GM03348 (cell line): ENCODE measurements at regions not wholly inside any gene's neighbourhood (a gene's known extent, or its start where the extent isn't known, plus 50 kb on each side); places are given as distances from the start of the nearest gene placed in this dataset.

ENCODE experiments used
- DNase-seq: peaks from one replicate; pipeline ENCODE4 v3.0.0; 2012; ENCODE audit warnings: low spot score

DNA sequence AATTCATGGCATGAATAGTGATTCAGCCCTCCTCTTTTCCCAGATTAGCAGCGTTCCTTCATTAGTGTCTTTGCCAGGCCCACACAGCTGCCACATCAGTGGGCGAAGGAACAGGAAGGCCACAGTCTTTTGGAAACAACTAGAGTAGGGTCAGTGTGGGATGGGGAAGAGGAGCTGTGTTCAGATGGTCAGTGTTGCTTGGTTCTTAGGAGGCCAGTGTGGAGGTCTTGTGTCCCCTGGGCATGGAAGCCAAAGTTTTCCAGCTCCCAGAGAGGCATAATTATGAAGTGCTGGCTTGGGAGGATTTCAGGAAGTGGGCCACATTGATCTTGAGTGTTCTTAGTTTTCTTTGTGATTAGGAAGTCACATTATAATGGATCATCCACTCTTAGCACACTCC lies 269.6 kb downstream of the PSAT1 start:
- no peak for DNase-seq

DNA sequence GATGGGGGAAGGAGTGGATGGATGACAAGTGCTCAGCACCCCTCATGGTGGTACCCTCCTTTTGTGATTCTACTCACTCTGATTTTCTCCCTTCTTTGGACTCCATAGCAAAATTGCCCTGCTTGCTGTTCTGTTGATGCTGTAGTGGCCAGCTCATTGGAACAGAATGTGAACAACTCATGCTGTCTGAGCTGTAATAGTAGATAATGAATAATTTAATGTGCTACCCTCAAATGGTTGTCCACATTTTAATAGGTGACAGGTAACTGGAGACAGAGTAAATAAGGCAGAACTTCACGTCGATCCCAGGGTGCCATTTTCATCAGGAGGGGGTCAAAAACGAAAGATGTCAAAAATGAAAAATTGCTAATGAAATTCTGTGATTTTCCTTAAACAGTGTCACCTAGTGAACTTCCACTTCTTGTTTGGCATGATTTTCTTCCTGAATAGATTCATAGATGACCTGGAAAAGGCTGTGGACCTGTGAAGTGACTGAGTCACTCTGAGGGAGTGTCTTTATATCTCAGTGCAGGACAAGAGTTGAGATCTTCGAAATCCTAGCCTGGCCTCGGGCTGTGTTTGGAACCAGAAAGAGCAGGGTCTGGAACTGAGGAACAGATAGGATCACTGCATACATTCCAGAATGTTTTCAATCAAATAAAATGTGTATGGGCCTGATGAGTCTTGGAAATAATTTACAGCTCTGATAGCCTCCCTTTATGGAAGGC lies 270.2 kb downstream of the PSAT1 start:
- peak; percentile 44 for DNase-seq

DNA sequence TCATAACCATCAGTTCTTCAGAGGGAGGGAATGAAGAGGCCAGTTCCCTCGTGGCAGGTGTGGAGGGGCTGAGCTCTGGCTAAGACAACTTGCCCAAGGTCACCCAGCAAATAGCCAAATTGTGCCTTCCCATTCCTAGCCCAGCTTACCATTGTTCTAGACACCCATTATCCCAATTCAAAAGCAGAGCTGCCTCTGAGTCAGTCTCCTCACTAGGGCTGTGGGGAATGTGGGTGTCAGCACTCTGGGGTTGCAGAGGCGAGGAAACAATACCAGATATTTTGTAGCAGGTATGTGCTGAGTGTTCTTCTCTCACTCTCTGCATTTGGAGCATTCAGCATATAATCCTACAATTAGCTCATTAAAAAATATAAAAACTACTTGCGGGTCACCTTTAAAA lies 270.8 kb downstream of the PSAT1 start:
- no peak for DNase-seq

DNA sequence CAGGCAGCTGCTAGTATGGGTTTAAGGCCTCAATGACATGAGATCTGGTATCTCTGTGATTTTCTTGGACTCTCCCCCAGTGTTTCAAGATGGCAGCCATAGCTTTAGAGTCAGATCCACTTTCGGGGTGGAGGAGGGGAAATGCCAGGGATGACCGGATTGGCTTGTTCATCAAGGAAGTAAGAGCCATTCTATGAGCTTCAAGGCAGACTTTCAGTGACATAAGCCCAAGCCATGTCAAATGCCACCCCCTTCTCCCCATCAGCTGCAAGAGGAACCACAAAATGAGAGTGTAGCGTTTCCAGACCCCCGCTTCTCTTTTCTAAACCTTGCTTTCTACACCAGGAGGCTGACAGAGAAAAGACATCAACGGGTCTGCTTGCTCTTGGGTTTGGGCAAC lies 271.8 kb downstream of the PSAT1 start:
- DNase-seq, result no peak

DNA sequence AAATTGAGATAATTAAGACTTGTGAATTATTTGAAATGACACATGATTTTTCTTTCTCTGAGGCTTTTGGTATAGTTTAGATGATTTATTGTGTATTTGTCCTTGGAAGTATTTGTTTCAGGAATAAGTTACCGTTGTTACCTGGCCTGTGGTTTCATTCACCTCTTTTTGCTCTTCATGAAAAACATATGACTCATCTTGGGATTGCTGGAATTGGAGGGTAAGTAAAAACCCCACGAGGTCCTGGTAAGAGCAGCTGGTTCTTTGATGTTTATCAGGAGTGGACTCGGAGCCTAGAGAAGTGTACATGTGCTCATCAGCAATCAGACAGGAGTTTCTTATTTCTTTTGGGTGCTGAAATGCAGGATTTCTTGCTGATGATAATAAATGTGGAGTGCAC lies 275.3 kb downstream of the PSAT1 start:
- no peak for DNase-seq

DNA sequence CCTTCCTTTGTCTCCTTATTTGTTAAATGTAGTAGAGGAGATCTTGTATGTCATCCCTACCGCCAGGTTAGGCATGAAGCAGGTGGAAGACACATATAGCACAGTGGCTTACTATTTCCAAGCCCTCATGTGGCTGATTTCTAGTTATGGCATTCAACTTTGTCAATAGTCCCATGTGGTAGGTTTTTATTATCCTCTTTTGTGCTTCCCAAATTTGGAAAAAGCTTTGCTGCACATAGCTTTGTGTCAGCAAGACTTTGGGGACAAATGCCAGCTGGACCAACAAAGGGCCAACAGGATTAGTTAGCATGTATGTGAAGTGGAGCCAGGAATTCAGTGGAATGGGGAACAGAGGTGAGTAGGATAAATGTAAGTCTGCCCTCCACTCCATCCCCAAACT lies 276.3 kb downstream of the PSAT1 start:
- no peak for DNase-seq

DNA sequence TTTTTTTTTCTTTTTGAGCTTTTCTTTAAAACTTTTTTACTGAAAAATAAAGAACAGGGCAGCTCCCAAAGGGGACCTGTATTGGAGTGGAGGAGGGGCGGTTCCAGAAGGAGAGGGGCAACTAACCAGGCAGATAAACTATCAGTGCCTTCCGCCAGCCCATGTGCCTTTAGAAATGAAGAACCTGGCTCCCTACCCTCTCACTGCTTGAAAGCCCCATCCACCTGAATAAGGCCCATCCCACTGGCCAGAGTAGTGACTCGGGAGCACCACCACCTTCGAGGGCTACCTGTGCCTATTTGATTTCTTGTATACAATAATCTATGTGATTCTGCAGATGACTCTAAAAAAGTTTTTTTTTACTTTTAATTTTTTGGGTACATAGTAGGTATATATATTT lies 276.7 kb downstream of the PSAT1 start:
- no peak for DNase-seq

DNA sequence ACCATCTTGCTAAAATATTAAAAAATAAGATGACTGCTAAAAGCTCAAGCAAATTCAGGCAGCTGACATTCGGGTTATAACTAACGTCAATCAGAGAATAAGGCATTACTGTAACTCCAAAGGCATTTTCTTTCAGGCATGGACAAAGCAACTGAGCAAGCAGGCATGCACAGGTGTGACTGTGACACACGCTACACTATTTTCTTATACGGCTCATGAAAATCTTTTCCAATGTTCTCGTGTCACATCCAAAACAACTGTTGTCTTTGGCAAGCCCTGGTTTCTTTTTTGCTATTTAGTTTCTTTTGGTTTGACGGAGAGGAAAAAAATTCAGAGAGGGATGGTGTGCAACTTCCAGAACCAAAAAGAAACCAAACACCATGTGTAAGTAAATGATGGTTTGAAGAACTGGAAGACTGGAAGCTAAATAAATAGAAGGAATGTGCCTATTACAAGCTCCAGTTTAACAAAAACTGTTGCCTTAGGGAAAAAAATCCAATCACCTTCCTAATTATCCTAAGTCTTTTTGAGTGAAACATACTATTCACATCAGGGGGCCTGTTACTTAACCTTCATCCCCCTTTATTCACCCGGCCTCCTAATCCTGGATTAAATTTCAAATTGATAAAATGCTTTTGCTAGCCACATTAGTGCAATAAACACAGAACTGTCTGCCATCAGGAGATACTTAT lies 277.6 kb downstream of the PSAT1 start:
- DNase-seq, result no peak

DNA sequence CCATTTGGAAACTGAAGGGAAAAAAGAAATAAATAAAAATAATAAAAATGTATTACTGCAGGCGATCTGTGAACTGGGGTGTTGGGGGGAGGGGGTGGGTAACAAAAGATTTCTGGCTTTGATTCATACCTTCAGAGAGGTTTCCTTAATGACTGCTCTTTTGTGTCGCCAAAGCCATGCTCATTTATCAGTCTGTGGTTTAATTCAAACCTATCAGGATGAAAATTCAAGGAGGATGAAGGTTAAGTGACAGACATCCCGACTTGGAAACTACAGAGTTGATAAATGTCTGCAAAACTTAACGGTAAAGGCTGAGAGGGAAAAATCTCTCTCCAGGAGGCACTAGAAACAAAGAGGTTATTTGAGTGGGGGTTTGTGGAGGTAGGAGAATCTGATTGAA lies 278.2 kb downstream of the PSAT1 start:
- no peak for DNase-seq

DNA sequence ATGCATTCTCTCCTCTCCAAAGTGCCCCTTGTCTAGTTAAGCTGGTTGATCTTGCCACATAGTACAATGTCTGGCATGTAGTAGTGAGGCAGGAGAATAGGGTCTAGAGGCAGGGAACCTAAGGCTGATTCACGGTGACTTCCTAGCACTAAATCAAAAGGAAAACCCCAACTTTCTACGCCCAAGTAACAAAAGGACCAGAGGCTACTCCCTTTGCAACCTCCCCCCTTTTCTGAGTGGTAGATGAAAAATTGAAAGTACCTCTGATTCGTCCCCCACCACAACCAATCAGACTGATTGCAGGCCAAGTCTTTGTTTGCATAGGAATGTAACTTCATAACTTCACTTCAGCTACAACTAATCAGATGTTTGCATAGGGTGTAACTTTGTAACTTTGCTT lies 278.8 kb downstream of the PSAT1 start:
- DNase-seq, result no peak

DNA sequence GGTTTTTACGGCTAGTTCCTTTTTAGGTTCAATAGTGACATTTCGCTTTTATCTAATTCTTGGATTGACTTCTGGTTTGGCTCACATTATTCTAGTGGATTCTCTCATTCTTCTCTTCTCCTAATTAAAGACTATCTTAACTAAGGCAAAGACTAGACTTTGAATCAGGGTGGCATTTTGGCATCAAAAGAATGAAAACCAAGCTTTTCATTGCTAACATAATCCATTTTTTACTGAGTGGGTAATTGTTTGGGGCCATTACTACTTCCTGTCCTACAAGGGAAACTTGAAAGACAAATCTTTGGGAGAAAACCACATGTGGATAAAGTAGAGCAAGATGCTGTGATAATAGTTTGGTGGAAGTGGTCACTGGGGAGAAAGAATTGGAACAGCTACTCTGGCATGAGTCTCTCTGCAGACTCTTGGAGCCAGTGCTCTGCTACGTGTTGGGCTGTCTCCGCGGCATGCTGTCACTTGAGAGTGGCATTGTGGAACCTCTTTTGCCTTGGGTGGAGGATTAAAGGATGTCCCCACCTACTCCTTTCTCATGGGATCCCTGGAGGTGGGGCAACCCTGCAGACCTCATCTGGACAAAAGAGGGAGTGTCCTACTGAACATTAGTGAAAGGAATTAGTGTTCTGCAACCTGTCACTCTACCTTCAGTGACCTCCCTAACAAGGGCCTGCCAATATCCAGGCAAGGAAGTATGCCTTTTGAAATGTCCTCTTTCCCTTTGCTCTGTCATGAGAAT lies 280.4 kb downstream of the PSAT1 start:
- DNase-seq, result no peak

DNA sequence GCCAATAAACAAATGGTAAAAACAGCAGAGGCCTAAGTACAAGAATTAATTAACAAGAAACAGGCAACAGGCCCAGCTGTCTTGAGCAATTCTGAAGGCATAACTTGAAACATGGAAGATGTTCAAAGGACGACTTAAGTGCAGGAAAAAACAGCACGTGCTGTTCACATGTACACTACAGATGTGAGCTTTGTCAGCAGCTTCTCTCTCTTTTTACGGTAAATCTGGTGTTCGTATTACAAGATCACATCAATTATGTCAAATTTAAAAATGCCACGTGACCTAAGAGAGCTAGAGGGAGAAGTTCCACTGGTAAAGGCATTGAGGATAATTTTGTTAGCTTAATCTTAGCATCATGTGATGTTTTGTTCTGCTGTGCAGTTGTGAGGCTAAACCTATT lies 281.1 kb downstream of the PSAT1 start:
- no peak for DNase-seq

DNA sequence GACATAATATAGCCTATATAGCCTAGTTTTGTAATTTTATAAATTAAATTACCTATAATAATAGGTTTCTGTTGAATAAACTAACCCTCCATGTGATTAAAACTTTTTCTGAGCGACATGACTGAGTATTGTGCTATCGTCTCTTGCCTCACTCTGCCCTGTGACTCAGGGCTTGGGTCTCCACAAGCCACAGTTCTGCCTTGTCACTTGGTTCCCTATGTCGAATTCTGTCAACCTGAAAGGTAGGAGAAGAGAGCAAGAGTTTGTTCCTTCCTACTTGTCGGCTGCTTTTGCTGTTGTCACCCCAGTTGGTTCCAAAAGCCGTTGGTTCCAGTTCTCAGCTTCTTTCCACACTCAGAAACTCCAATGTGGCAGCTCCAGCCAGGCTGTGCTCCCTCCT lies 285.9 kb downstream of the PSAT1 start:
- DNase-seq, result no peak

DNA sequence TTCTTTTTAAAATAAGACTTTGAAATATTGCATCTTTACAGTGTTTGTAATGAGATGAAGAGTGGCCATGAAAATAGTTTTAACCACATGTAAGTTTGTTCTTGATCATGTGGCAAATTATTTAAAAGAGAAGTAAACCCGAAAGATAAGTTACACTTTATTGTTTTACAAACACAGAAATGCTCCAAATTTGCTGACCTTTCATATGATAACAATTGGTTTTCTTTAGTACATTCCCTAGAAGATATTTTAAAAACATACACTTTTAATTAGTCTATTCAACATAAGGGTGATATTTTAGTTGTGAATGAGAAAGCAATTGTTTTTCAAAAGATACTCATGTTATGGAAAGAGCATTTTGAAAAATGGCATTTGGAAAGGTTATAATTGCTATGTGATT lies 287.7 kb downstream of the PSAT1 start:
- no peak for DNase-seq

DNA sequence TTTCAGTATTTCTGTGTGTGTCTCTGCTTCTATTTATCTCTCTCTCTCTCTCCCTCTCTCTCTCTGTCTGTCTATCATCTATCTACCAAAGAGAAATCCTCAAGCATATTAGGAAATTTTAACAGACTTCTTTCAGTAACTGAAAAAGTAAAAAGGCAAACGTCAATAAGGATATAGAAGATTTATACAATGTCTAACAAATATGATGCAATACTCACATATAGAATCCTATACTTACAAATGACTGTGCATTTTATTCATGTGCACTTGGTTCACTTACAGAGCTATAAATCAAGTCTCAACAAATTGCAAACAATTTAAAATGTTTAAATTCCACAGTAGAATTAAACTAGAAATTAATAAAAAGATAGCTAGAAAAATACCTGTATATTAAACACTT lies 289.0 kb downstream of the PSAT1 start:
- no peak for DNase-seq

DNA sequence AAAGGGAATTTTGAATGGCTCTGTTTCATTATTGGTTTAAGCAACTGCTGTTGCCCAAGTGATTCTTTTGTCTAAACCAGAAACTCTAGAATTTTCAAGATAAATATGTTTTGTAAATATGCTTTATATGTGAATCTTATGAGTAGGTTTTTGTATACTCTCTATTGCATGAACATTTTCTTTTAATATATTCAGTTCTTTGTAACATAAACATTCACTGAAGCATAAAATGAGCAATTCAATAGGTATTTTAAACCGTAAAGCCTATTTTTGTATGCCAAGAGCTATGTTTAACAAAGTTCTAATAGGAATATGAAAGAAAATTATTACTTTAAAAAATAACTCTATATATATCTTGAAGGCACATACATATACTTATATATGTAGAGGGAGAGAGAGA lies 293.1 kb downstream of the PSAT1 start:
- DNase-seq, result no peak

DNA sequence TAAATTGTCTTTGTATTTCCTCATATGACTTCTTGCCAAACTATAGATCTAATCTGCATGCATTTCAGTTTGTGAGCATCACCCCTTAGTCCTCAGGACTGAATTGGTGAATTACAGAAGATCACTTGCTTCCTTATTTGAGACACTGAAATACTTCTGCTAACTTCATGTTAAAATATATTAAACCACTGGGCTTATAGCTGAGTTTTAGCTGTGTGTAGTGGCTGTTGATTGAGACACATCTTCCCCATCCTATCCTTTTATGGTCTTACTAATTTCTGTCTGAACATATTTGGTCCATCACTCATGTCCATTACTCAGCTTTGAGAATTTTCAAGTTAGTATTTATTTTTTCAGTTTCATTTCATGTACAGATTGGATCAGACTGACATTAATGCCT lies 295.9 kb downstream of the PSAT1 start:
- DNase-seq, result peak; percentile 51

DNA sequence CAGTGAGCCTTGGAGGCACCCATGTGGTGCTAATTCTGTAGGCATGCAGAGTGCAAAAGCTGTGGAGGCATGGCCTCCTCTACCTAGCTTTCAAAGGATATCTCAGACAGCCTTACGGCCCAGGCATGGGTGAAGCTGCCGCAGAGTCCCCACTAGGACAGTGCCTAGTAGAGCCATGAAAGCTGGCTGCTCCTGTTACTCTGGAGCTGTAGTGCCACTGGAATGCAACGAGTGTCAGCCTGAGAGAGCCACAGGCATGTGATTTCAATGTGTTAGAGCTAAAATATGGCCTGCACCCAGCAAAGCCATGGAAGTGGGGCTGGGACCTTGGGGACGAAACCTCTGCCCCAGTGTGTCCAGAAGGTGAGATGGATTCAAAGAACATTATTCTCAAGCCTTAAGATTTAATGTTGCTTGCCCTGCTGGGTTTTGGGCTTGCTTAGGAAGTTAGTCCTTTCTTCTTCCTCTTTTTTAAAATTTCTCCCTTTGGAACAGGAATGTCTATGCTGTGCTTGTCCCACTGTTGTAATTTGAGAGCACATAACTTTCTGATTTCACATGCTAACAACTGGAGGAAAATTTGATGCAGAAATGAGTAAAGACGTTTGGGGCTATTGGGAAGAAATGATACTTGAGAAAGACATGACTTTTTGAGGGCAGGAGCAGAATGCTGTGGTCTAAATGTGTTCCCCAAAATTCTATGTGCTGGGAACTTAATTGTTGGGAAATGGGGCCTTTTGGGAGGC lies 298.4 kb downstream of the PSAT1 start:
- DNase-seq, result peak; percentile 45

DNA sequence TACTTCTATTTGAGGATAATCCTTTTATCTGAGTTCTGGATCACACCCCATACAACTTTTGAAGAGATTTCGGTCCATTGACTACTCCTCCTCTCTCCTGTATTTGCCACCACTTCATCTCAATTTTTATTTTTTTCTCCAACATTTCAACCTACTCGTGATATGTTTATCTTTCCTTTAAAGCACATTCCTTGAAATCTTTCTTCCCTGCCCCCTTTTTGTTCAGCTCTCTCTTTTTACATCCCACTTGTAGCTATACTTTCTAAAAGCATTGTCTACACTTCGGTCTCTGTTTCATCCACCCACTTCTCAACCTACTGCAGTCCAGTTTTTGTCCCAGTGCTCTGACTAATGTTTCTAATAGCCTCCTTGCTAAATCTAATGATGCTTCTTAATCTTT lies 299.4 kb downstream of the PSAT1 start:
- no peak for DNase-seq

DNA sequence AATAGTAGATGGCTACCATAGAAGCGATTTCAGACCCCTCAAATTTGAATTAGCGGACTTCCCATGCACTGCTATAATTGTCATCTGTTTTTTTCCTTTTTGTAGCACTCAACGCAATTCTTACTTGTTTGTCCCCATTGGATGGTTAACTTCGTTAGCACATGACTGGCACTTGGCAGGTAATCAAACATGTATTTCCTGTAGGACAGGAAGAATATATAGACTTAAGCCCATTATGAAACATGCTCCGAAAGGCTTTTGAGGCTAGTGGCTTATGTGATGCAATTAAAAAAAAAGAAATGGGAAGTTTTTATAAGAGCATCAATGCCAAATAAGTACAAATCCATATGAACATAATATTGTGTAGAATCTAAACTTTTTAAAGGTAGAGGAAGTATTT lies 301.2 kb downstream of the PSAT1 start:
- DNase-seq, result no peak

DNA sequence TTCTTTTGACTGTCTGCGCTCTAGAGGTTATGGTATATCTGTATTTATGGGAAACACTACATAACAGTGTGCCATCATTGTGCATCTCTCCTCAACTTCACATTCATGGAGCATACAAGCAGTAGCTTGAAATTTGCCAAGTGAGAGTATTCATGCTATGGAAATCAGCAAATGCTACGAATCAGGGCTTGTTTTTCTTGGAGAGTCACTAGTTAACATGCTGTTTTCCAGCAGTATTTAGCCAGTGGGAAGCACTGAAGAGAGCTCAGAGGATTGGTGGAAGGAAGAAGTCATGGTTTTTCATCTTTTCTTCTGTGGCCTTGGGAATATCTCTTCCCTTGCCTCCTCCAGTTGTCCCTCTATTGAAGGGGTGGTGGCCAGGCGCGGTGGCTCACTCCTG lies 303.0 kb downstream of the PSAT1 start:
- DNase-seq, result no peak

DNA sequence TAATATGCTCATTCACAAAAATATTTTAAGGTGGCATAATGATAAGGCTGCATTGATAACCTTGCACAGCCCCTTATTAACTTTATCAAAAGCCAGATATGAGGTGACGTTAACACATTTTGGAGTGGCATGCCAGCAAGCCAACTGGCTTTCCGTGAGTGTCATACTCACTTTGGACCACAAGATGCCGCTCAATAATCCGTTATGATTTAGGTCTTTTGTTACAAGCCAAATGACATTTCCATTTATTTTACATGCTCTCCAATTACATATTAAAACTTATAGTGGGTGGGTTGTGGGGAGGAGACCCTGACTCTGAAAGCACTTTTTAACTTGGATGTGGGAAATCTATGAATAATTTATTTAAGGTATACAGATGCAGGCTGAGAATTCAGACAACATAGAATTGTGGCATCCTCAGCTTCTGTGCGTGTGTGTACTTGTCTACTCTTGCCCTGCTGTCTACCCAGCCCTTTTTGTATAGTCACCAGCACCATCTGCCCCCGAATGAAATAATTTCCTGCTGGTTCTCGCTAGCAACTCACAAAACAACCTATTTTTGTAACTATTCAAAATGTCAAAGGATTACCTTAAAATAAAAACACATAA lies 305.1 kb downstream of the PSAT1 start:
- peak; percentile 61 for DNase-seq
